Progenitor cell of endocrine pancreas (in vitro differentiated cells): ENCODE measurements at regions not wholly inside any gene's neighbourhood (a gene's known extent, or its start where the extent isn't known, plus 50 kb on each side); places are given as distances from the start of the nearest gene placed in this dataset.

ENCODE experiments used
- DNase-seq: peaks from one replicate; pipeline ENCODE4 v3.0.0; 2021; ENCODE audit warnings: low spot score; ENCODE audit not compliant: unreplicated experiment
- H3K27ac Mint-ChIP-seq: 2 replicates; pipeline ENCODE4 v1.8.0; 2021; ENCODE audit warnings: mild to moderate bottlenecking, moderate library complexity, mixed read lengths
- H3K27me3 Mint-ChIP-seq: 2 replicates; pipeline ENCODE4 v1.8.0; 2021; ENCODE audit warnings: mixed read lengths
- H3K36me3 Mint-ChIP-seq: 2 replicates; pipeline ENCODE4 v1.8.0; 2022; ENCODE audit warnings: mixed read lengths; ENCODE audit not compliant: insufficient read depth
- H3K4me1 Mint-ChIP-seq: 2 replicates; pipeline ENCODE4 v1.8.0; 2021; ENCODE audit warnings: low read depth, mixed read lengths
- H3K4me3 Mint-ChIP-seq: 2 replicates; pipeline ENCODE4 v1.8.0; 2021; ENCODE audit warnings: low read depth, mild to moderate bottlenecking, moderate library complexity, mixed read lengths
- H3K9me3 Mint-ChIP-seq: 2 replicates; pipeline ENCODE4 v1.8.0; 2021; ENCODE audit warnings: low read depth, mixed read lengths
- CTCF ChIP-seq: fragments of 200-600 bp; sonication (generic); IDR thresholded peaks from one replicate; pipeline ENCODE4 v1.5.0; 2021; ENCODE audit warnings: antibody characterized with exemption, mild to moderate bottlenecking; ENCODE audit not compliant: unreplicated experiment

DNA sequence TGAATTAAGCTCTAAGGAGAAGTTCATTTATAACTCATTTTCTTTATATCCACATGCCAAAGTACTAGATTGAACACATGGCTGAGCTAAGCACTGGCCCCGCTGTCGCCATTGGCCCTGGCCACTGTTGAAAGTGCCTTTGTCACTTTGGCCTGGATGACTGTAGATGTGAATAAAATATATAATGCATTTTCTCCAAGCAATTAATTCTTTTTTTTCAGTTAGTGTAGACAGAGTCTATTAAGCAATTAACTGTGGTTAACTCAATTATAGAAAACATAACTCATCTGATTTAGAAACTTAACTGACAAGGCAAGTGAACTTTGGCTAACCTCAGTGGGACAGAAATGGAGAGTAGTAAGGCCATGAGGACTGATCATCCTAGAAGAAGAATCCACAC, 965.6 kb downstream of the EFNB2 start:
- no peak overlapping the region for H3K4me3 Mint-ChIP-seq
- TF ChIP-seq CTCF, result no peak
- no peak overlapping the region for H3K27ac Mint-ChIP-seq
- peaks cover 6% of the 10 kb centered on the region for H3K4me1 Mint-ChIP-seq
- peaks cover 7% of the 10 kb centered on the region for H3K9me3 Mint-ChIP-seq
- peaks cover 13% of the 10 kb centered on the region for H3K27me3 Mint-ChIP-seq
- no peak for DNase-seq
- peaks cover 2% of the 10 kb centered on the region for H3K36me3 Mint-ChIP-seq

DNA sequence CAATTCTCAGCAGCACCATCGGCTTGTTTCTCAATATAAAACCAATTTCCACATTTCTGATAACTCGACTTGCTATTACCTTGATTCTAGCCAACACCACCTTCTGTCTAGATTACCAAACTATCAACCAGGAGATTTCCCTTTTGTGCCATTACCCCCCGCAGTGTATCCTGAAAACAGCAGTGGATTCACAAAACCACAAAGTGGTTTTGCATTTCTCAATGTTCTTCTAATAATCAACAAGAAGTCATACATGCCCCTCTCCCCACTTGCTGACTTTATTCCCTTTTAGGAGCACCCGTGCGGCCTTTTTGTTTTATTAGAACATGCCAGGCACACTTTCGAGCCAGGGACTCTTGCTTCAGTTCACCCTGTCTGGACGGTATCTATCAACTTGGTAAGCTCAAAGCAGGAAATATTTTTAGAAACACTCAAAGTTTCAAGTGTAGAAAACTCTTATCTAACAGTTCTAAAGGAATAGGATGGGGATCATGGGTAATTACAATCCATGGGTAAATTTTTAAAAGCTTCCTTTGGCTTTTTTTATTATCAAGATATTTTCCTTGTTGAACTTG, 967.4 kb downstream of the EFNB2 start:
- Mint-ChIP-seq H3K27ac (no peak overlapping the region), H3K36me3 (no peaks in the 10 kb centered on the region), H3K4me3 (no peak overlapping the region), H3K27me3 (peaks cover 16% of the 10 kb centered on the region), H3K4me1 (peaks cover 8% of the 10 kb centered on the region), H3K9me3 (no peaks in the 10 kb centered on the region)
- no peak for TF ChIP-seq CTCF
- DNase-seq, result no peak

GRCh38 chr13:105565136-105565727, 970.2 kb downstream of the EFNB2 start:
- Mint-ChIP-seq H3K4me3 (no peak overlapping the region), H3K27me3 (peaks cover 22% of the 10 kb centered on the region), H3K27ac (no peak overlapping the region), H3K9me3 (no peaks in the 10 kb centered on the region), H3K4me1 (peaks cover 7% of the 10 kb centered on the region), H3K36me3 (no peaks in the 10 kb centered on the region)
- no peak for TF ChIP-seq CTCF
- no peak for DNase-seq

- Mint-ChIP-seq H3K27me3 (peaks cover 6% of the 10 kb centered on the region), H3K36me3 (no peaks in the 10 kb centered on the region), H3K4me1 (no peaks in the 10 kb centered on the region), H3K4me3 (no peak overlapping the region), H3K9me3 (no peaks in the 10 kb centered on the region), H3K27ac (no peak overlapping the region)
- no peak for TF ChIP-seq CTCF
- no peak for DNase-seq
These were observed 983.4 kb downstream of the EFNB2 start for GRCh38 chr13:105552078-105552477.

GRCh38 chr13:105547851-105548250, 987.6 kb downstream of the EFNB2 start:
- no peak overlapping the region for H3K27ac Mint-ChIP-seq
- no peak overlapping the region for H3K4me3 Mint-ChIP-seq
- DNase-seq, result no peak
- TF ChIP-seq CTCF, result no peak
- no peaks in the 10 kb centered on the region for H3K4me1 Mint-ChIP-seq
- no peaks in the 10 kb centered on the region for H3K9me3 Mint-ChIP-seq
- H3K27me3 Mint-ChIP-seq, result peaks cover 6% of the 10 kb centered on the region
- H3K36me3 Mint-ChIP-seq, result no peaks in the 10 kb centered on the region
